ENCODE measurements at regions not wholly inside any gene's neighbourhood (a gene's known extent, or its start where the extent isn't known, plus 50 kb on each side); places are given as distances from the start of the nearest gene placed in this dataset.

- Histone ChIP-seq H3K9ac (ENCODE audit: insufficient read depth, low read length, poor library complexity, severe bottlenecking) (no peak overlapping the region), H3K4me3 (replicated peaks in 1 of 3; ENCODE audit: low read depth in 2 of 3, low read length in 3 of 3) (no peak overlapping the region), H3K4me2 (replicated peaks; ENCODE audit: extremely low read depth, low read length, poor library complexity, severe bottlenecking) (no peak overlapping the region), H3K36me3 (replicated peaks in 1 of 2; ENCODE audit: control insufficient read depth in 1 of 2, insufficient read depth in 2 of 2, low read length in 2 of 2) (no peaks in the 10 kb centered on the region), H3K79me2 (ENCODE audit: insufficient read depth, low read length) (no peaks in the 10 kb centered on the region), H2AFZ (ENCODE audit: insufficient read depth, low read depth, low read length, poor library complexity, severe bottlenecking) (no peak overlapping the region), H3K27ac (ENCODE audit: low read depth in 1 of 2, low read length in 2 of 2) (no peak overlapping the region), H3K9me3 (replicated peaks in 1 of 2; ENCODE audit: control insufficient read depth in 1 of 2, insufficient read depth in 1 of 2, low read length in 2 of 2) (no peaks in the 10 kb centered on the region), H3K27me3 (ENCODE audit: control insufficient read depth in 2 of 2, insufficient read depth in 2 of 2, low read length in 2 of 2) (no peaks in the 10 kb centered on the region), H3K4me1 (ENCODE audit: control insufficient read depth in 1 of 2, insufficient read depth in 2 of 2, low read length in 2 of 2) (peaks cover 5% of the 10 kb centered on the region in 2 donors), H4K20me1 (ENCODE audit: insufficient read depth, low read length) (no peaks in the 10 kb centered on the region)
- Mint-ChIP-seq H3K9me3 (peaks cover 0 to 1% (median 0%) of the 10 kb centered on the region in 7 donors), H3K27me3 (ENCODE audit: low read depth in 3 of 3) (no peaks in the 10 kb centered on the region), H3K36me3 (no peaks in the 10 kb centered on the region), H3K4me1 (peaks cover 11% of the 10 kb centered on the region), H3K4me3 (no peak overlapping the region), H3K27ac (peak overlapping the region in 1 of 7 donors; percentile 36)
- WGBS (ENCODE audit: insufficient coverage), result 94% methylated on average over 4 of the region's 5 CpGs
- intact Hi-C loops (cut with micrococcal nuclease), result no loop called here
- no peak for DNase-seq
- TF ChIP-seq, protein P1, sequence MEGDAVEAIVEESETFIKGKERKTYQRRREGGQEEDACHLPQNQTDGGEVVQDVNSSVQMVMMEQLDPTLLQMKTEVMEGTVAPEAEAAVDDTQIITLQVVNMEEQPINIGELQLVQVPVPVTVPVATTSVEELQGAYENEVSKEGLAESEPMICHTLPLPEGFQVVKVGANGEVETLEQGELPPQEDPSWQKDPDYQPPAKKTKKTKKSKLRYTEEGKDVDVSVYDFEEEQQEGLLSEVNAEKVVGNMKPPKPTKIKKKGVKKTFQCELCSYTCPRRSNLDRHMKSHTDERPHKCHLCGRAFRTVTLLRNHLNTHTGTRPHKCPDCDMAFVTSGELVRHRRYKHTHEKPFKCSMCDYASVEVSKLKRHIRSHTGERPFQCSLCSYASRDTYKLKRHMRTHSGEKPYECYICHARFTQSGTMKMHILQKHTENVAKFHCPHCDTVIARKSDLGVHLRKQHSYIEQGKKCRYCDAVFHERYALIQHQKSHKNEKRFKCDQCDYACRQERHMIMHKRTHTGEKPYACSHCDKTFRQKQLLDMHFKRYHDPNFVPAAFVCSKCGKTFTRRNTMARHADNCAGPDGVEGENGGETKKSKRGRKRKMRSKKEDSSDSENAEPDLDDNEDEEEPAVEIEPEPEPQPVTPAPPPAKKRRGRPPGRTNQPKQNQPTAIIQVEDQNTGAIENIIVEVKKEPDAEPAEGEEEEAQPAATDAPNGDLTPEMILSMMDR (IDR thresholded peaks at IDR 0.05), result no peak
Observed at GRCh38 chr5:81883371-81883770, 88.5 kb upstream of the ATG10 start.

DNA sequence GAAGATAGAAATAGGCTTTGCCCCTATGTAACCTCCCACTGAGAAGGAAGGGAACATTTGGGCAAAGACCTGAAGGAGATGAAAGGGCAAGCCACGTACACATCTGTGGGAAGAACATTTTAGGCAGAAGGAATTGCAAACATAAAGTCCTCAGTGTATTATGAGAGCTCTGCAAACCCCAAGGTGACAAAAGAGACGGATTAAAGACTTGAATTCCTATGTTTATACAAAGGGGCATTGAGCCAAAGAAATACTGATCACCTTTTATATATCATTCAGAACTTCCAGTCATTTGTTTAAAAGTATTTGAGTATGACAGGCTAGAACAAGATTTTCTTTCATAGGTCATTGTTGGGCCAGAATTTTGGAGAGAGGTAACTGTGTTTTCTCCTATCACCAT lies 90.2 kb upstream of the ATG10 start:
- no peak for DNase-seq
- no CpG with 5 or more reads among the region's 2 CpGs for whole genome bisulfite sequencing (ENCODE audit: insufficient coverage)
- H3K27ac Mint-ChIP-seq, result no peak overlapping the region
- H2AFZ ChIP-seq (ENCODE audit: insufficient read depth, low read depth, low read length, poor library complexity, severe bottlenecking), result no peak overlapping the region
- H3K4me3 ChIP-seq (replicated peaks in 1 of 3; ENCODE audit: low read depth in 2 of 3, low read length in 3 of 3), result no peak overlapping the region
- H3K79me2 ChIP-seq (ENCODE audit: insufficient read depth, low read length), result no peaks in the 10 kb centered on the region
- no peak overlapping the region for H3K27ac ChIP-seq (ENCODE audit: low read depth in 1 of 2, low read length in 2 of 2)
- H3K27me3 Mint-ChIP-seq (ENCODE audit: low read depth in 3 of 3), result no peaks in the 10 kb centered on the region
- H3K36me3 ChIP-seq (replicated peaks in 1 of 2; ENCODE audit: control insufficient read depth in 1 of 2, insufficient read depth in 2 of 2, low read length in 2 of 2), result no peaks in the 10 kb centered on the region
- H3K36me3 Mint-ChIP-seq, result no peaks in the 10 kb centered on the region
- H3K4me1 Mint-ChIP-seq, result peaks cover 24% of the 10 kb centered on the region
- no peak overlapping the region for H3K9ac ChIP-seq (ENCODE audit: insufficient read depth, low read length, poor library complexity, severe bottlenecking)
- intact Hi-C loops (cut with micrococcal nuclease), result no loop called here
- TF ChIP-seq, protein P1 (IDR thresholded peaks at IDR 0.05), result no peak
- peaks cover 15 to 20% of the 10 kb centered on the region in 2 donors for H3K4me1 ChIP-seq (ENCODE audit: control insufficient read depth in 1 of 2, insufficient read depth in 2 of 2, low read length in 2 of 2)
- H3K27me3 ChIP-seq (ENCODE audit: control insufficient read depth in 2 of 2, insufficient read depth in 2 of 2, low read length in 2 of 2), result no peaks in the 10 kb centered on the region
- no peaks in the 10 kb centered on the region for H4K20me1 ChIP-seq (ENCODE audit: insufficient read depth, low read length)
- H3K9me3 ChIP-seq (replicated peaks in 1 of 2; ENCODE audit: control insufficient read depth in 1 of 2, insufficient read depth in 1 of 2, low read length in 2 of 2), result no peaks in the 10 kb centered on the region
- no peak overlapping the region for H3K4me2 ChIP-seq (replicated peaks; ENCODE audit: extremely low read depth, low read length, poor library complexity, severe bottlenecking)
- no peaks in the 10 kb centered on the region for H3K9me3 Mint-ChIP-seq
- H3K4me3 Mint-ChIP-seq, result no peak overlapping the region
